IMR-90 (cell line): ENCODE measurements at regions not wholly inside any gene's neighbourhood (a gene's known extent, or its start where the extent isn't known, plus 50 kb on each side); places are given as distances from the start of the nearest gene placed in this dataset.

ENCODE experiments used
- ATAC-seq: fragments of 200-7000 bp; cut with Tn5 transposase; 2 replicates; pipeline ENCODE4 v1.9.1; 2020; ENCODE audit warnings: low read depth, mild to moderate bottlenecking, moderate library complexity
- BruUV-seq: library from RNA; stranded (reverse); fragments of 400-500 nt; replicated peaks from 2 replicates; lab custom pipeline; 2021; lab: Mats Ljungman, UMichigan
- CTCF ChIA-PET: fragments of 300-600 bp; formaldehyde crosslinking; extraction: SDS; loops from one replicate; lab custom pipeline; 2021; ENCODE audit warnings: antibody characterized with exemption; lab: Yijun Ruan, JAX
- POLR2A ChIA-PET: fragments of 300-600 bp; sonication (Branson Sonifier 250); formaldehyde crosslinking; loops from one replicate; lab custom pipeline; 2022; ENCODE audit warnings: antibody characterized with exemption; ENCODE audit not compliant: unreplicated experiment; lab: Charles Lee
- DNase-seq: peaks from one replicate; pipeline ENCODE4 v3.0.0; 2013
- H2AFZ ChIP-seq: replicated peaks from 2 replicates; pipeline ENCODE3; 2013; ENCODE audit warnings: low read length, mild to moderate bottlenecking; ENCODE audit not compliant: poor library complexity
- H2AK5ac ChIP-seq: 2 replicates; pipeline ENCODE4 v1.6.1; 2013; ENCODE audit warnings: low read depth, low read length, inconsistent platforms
- H2AK9ac ChIP-seq: replicated peaks from 2 replicates; pipeline ENCODE3; 2013; ENCODE audit warnings: mild to moderate bottlenecking, low read depth, low read length, moderate library complexity; ENCODE audit not compliant: poor library complexity
- H2BK120ac ChIP-seq: 2 replicates; pipeline ENCODE4 v1.6.1; 2013; ENCODE audit warnings: low read depth, low read length, inconsistent platforms
- H2BK15ac ChIP-seq: 3 replicates; pipeline ENCODE4 v1.6.1; 2013; ENCODE audit warnings: low read depth, low read length, inconsistent platforms
- H2BK20ac ChIP-seq: 2 replicates; pipeline ENCODE4 v1.6.1; 2013; ENCODE audit warnings: low read depth, mild to moderate bottlenecking, inconsistent platforms, low read length, moderate library complexity
- H2BK5ac ChIP-seq: 2 replicates; pipeline ENCODE4 v1.6.1; 2013; ENCODE audit warnings: mild to moderate bottlenecking, low read depth, low read length, inconsistent platforms; ENCODE audit not compliant: poor library complexity, severe bottlenecking
- H3K14ac ChIP-seq: replicated peaks from 2 replicates; pipeline ENCODE4 v1.6.1; 2013; ENCODE audit warnings: low read depth, low read length, inconsistent platforms
- H3K18ac ChIP-seq: 2 replicates; pipeline ENCODE4 v1.6.1; 2013; ENCODE audit warnings: low read depth, low read length, control low read depth
- H3K23ac ChIP-seq: 2 replicates; pipeline ENCODE4 v1.6.1; 2013; ENCODE audit warnings: low read depth, low read length, inconsistent platforms
- H3K27ac ChIP-seq: 2 replicates; pipeline ENCODE4 v1.5.1; 2013; ENCODE audit warnings: mild to moderate bottlenecking, control low read depth, low read length; ENCODE audit not compliant: insufficient read depth
- H3K27me3 ChIP-seq: 2 replicates; pipeline ENCODE4 v1.6.1; 2013; ENCODE audit warnings: low read length; ENCODE audit not compliant: control insufficient read depth, insufficient read depth
- H3K36me3 ChIP-seq: 2 replicates; pipeline ENCODE4 v1.6.1; 2013; ENCODE audit warnings: low read length, mixed read lengths; ENCODE audit not compliant: control insufficient read depth, insufficient read depth
- H3K4ac ChIP-seq: 2 replicates; pipeline ENCODE4 v1.6.1; 2013; ENCODE audit warnings: low read depth, low read length, inconsistent platforms
- H3K4me1 ChIP-seq: 2 replicates; pipeline ENCODE4 v1.6.1; 2013; ENCODE audit warnings: low read length, mixed read lengths; ENCODE audit not compliant: control insufficient read depth, insufficient read depth
- H3K4me2 ChIP-seq: 2 replicates; pipeline ENCODE4 v1.6.1; 2013; ENCODE audit warnings: low read depth, mild to moderate bottlenecking, control low read depth, low read length, moderate library complexity
- H3K4me3 ChIP-seq: 2 replicates; pipeline ENCODE4 v1.5.1; 2013; ENCODE audit warnings: low read depth, mild to moderate bottlenecking, control low read depth, low read length, moderate library complexity; ENCODE audit not compliant: insufficient read depth
- H3K56ac ChIP-seq: 2 replicates; pipeline ENCODE4 v1.6.1; 2013; ENCODE audit warnings: low read length, inconsistent platforms; ENCODE audit not compliant: insufficient read depth; ENCODE audit errors: extremely low read depth
- H3K79me1 ChIP-seq, 2 experiments: 2 replicates each; pipeline ENCODE4 v1.6.1; 2013; ENCODE audit warnings: low read length in 2 of 2, inconsistent platforms in 1 of 2, low read depth in 1 of 2
- H3K9ac ChIP-seq: 2 replicates; pipeline ENCODE4 v1.6.1; 2013; ENCODE audit warnings: low read depth, low read length, control low read depth
- H3K9me1 ChIP-seq: 2 replicates; pipeline ENCODE4 v1.6.1; 2013; ENCODE audit warnings: low read length, inconsistent platforms; ENCODE audit not compliant: insufficient read depth
- H3K9me3 ChIP-seq: 2 replicates; pipeline ENCODE4 v1.6.1; 2013; ENCODE audit warnings: low read length; ENCODE audit not compliant: control insufficient read depth, insufficient read depth
- H4K20me1 ChIP-seq: 2 replicates; pipeline ENCODE4 v1.6.1; 2013; ENCODE audit warnings: low read length, inconsistent platforms; ENCODE audit not compliant: insufficient read depth
- H4K5ac ChIP-seq: 2 replicates; pipeline ENCODE4 v1.6.1; 2013; ENCODE audit warnings: mild to moderate bottlenecking, low read depth, low read length, control low read depth
- H4K8ac ChIP-seq, 2 experiments: 2 replicates each; pipeline ENCODE4 v1.6.1; 2013; ENCODE audit warnings: low read depth in 2 of 2, low read length in 2 of 2, control low read depth in 1 of 2, inconsistent platforms in 1 of 2
- H4K91ac ChIP-seq: 2 replicates; pipeline ENCODE4 v1.6.1; 2013; ENCODE audit warnings: low read depth, low read length, inconsistent platforms; ENCODE audit not compliant: insufficient read depth
- FOS ChIP-seq: fragments of 150-350 bp; IDR thresholded peaks from 2 replicates; pipeline ENCODE4 v1.6.1; 2016; ENCODE audit warnings: low read depth, low read length
- WGBS, 2 experiments: methylation state at CpG; one replicate each; pipeline versions ENCODE4 v1.1.5 to v1.1.7; 2013; ENCODE audit warnings: missing lambda C conversion rate in 2 of 2; ENCODE audit not compliant: insufficient read length in 1 of 2; ENCODE audit errors: extremely low coverage in 2 of 2; 5-methylcytosine and 5-hydroxymethylcytosine counted together
- dilution Hi-C: fragments of 300-500 bp; cut with HindIII; formaldehyde crosslinking; loops from one replicate; pipeline ENCODE4 v1.14.3; 2018; ENCODE audit warnings: low sequenced_read_pairs; ENCODE audit not compliant: unreplicated experiment
- in situ Hi-C: fragments of 300-500 bp; cut with MboI; formaldehyde crosslinking; loops from 3 replicates; pipeline ENCODE4 v1.14.3; 2019; ENCODE audit warnings: low sequenced_read_pairs, inconsistent platforms, mixed read lengths
- intact Hi-C: fragments of 100-400 bp; cut with micrococcal nuclease; formaldehyde crosslinking; loops from 2 replicates; pipeline ENCODE4 v1.10.0; 2022
- TF ChIP-seq, protein P1 (sequence below): conservative IDR thresholded peaks from 2 replicates; pipeline ENCODE4 v1.5.1; 2012; ENCODE audit warnings: mild to moderate bottlenecking, low read depth, low read length, improper control_type of control experiment
- TF ChIP-seq, protein P2 (sequence below): fragments of 150-350 bp; IDR thresholded peaks from 2 replicates; pipeline ENCODE4 v1.6.1; 2016; ENCODE audit warnings: low read depth, mild to moderate bottlenecking, low read length, moderate library complexity, borderline replicate concordance

DNA sequence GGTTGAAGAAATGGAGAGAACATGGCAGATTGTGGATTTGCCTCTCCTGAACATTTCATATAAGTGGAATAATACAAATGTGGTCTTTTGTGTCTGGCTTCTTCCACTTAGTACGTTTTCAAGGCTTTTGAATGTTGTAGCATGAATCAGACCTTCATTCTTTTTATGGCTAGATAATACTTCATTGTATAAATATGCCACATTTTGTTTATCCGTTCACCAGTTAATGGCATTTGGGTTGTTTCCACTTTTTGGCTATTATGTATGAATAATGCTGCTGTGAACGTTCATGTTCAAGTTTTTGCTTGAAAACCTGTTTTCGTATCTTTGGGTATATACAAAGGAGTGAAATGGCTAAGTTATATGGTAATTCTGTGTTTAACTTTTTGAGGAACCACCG, 130.4 kb downstream of the TANC2 start:
- Histone ChIP-seq H2AK9ac (no peak overlapping the region), H3K27me3 (no peaks in the 10 kb centered on the region), H3K23ac (no peak overlapping the region; the same call in 1 of the 2 replicates), H3K4ac (no peak overlapping the region), H3K9ac (no peak overlapping the region), H2BK5ac (peak overlapping the region; percentile 94), H3K56ac (no peak overlapping the region), H2BK15ac (no peak overlapping the region), H2BK120ac (peak overlapping the region; percentile 35; the same call in 1 of the 2 replicates), H2AFZ (no peak overlapping the region), H3K9me1 (peaks cover 10% of the 10 kb centered on the region), H4K91ac (no peak overlapping the region), H4K8ac (peak overlapping the region in 1 of 2 experiments; percentile 70; a peak in 1 of 4 replicates), H3K9me3 (no peaks in the 10 kb centered on the region), H3K4me2 (peak overlapping the region; percentile 76; the same call in 1 of the 2 replicates), H3K27ac (no peak overlapping the region), H3K79me1 (peaks cover 30 to 53% of the 10 kb centered on the region in 2 experiments), H3K36me3 (0 out of 2 replicates have a peak, but pooled peaks cover 1% of the 10 kb centered on the region), H3K14ac (no peak overlapping the region), H2BK20ac (0 out of 2 replicates have a peak overlapping the region, but pooled peaks have one; percentile 22), H3K18ac (no peak overlapping the region; the same call in 1 of the 2 replicates), H2AK5ac (no peak overlapping the region), H4K5ac (no peak overlapping the region), H4K20me1 (peaks cover 21% of the 10 kb centered on the region), H3K4me1 (peaks cover 6% of the 10 kb centered on the region), H3K4me3 (no peak overlapping the region)
- intact Hi-C loops = loop anchor here (5.0 kb wide), 1 partner anchor 311 kb away; no protein-coding TSS in a partner anchor
- dilution Hi-C loops = no loop called here
- DNase-seq (peak; percentile 88), ATAC-seq (peak; percentile 81)
- WGBS, 2 experiments = no CpG with 5 or more reads among the region's 5 CpGs
- in situ Hi-C loops = no loop called here
- TF ChIP-seq, protein P1, sequence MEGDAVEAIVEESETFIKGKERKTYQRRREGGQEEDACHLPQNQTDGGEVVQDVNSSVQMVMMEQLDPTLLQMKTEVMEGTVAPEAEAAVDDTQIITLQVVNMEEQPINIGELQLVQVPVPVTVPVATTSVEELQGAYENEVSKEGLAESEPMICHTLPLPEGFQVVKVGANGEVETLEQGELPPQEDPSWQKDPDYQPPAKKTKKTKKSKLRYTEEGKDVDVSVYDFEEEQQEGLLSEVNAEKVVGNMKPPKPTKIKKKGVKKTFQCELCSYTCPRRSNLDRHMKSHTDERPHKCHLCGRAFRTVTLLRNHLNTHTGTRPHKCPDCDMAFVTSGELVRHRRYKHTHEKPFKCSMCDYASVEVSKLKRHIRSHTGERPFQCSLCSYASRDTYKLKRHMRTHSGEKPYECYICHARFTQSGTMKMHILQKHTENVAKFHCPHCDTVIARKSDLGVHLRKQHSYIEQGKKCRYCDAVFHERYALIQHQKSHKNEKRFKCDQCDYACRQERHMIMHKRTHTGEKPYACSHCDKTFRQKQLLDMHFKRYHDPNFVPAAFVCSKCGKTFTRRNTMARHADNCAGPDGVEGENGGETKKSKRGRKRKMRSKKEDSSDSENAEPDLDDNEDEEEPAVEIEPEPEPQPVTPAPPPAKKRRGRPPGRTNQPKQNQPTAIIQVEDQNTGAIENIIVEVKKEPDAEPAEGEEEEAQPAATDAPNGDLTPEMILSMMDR = no peak
- TF ChIP-seq FOS = 0 out of 2 replicates have a peak, but pooled peaks have one; percentile 18
- TF ChIP-seq, protein P2, sequence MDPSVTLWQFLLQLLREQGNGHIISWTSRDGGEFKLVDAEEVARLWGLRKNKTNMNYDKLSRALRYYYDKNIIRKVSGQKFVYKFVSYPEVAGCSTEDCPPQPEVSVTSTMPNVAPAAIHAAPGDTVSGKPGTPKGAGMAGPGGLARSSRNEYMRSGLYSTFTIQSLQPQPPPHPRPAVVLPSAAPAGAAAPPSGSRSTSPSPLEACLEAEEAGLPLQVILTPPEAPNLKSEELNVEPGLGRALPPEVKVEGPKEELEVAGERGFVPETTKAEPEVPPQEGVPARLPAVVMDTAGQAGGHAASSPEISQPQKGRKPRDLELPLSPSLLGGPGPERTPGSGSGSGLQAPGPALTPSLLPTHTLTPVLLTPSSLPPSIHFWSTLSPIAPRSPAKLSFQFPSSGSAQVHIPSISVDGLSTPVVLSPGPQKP = no peak
- ChIA-PET POLR2A (no interaction called here), CTCF (interaction anchor here (1.0 kb wide), 1 partner anchor 310 kb away, joined by 3 read pairs; no protein-coding TSS in a partner anchor)
- BruUV-seq = no TSS peak
